Endothelial cell of umbilical vein (primary cell): ENCODE measurements at regions not wholly inside any gene's neighbourhood (a gene's known extent, or its start where the extent isn't known, plus 50 kb on each side); places are given as distances from the start of the nearest gene placed in this dataset.
"Not testable (repeated sequence)": the region's sequence is repeated elsewhere in the genome, so short reads cannot be mapped to it uniquely, and the experiment has no call there.

Experiments used
- CTCF ChIP-seq, 2 donors: IDR thresholded peaks; 1 replicate in 1 of 2; 2 replicates in 1 of 2; pipeline ENCODE4 v1.5.1; 2011; ENCODE audit warnings: low read length in 2 of 2, mild to moderate bottlenecking in 2 of 2, moderate library complexity in 2 of 2, control low read depth in 1 of 2, inconsistent platforms in 1 of 2, low read depth in 1 of 2; ENCODE audit not compliant: insufficient read depth in 1 of 2; ENCODE audit errors: extremely low read depth in 1 of 2
- EZH2 ChIP-seq: IDR thresholded peaks from 2 replicates; pipeline ENCODE4 v1.6.1; 2012; ENCODE audit warnings: borderline replicate concordance, low read depth, mild to moderate bottlenecking, moderate library complexity, low read length, inconsistent platforms; ENCODE audit not compliant: severe bottlenecking
- FOS ChIP-seq: IDR thresholded peaks from 2 replicates; pipeline ENCODE4 v1.6.1; 2011; ENCODE audit warnings: mild to moderate bottlenecking, low read length, moderate library complexity, borderline replicate concordance; ENCODE audit not compliant: insufficient read depth
- GATA2 ChIP-seq: IDR thresholded peaks from 2 replicates; pipeline ENCODE4 v1.7.0; 2011; ENCODE audit warnings: low read depth, mild to moderate bottlenecking, moderate library complexity, mixed read lengths, low read length; ENCODE audit not compliant: insufficient read length, insufficient read depth
- JUN ChIP-seq: IDR thresholded peaks from 2 replicates; pipeline ENCODE4 v1.6.1; 2011; ENCODE audit warnings: borderline replicate concordance, low read depth; ENCODE audit not compliant: insufficient read length, insufficient read depth
- MAX ChIP-seq: IDR thresholded peaks from 2 replicates; pipeline ENCODE4 v1.6.1; 2011; ENCODE audit not compliant: insufficient read depth, insufficient read length
- POLR2A ChIP-seq: IDR thresholded peaks from 2 replicates; pipeline ENCODE4 v1.6.1; 2012; ENCODE audit warnings: low read depth, mild to moderate bottlenecking, control low read depth, low read length
- POLR2AphosphoS5 ChIP-seq: IDR thresholded peaks from 2 replicates; pipeline ENCODE4 v1.6.1; 2012; ENCODE audit warnings: low read depth, mild to moderate bottlenecking, control low read depth, low read length, moderate library complexity; ENCODE audit not compliant: insufficient read depth

- not testable (repeated sequence) for TF ChIP-seq CTCF (IDR thresholded peaks at IDR 0.05; ENCODE audit: extremely low read depth in 1 of 2, insufficient read depth in 1 of 2, low read depth in 1 of 2, low read length in 2 of 2); POLR2AphosphoS5; EZH2; POLR2A; MAX; GATA2; FOS; JUN
These were observed 118.6 kb downstream of the ATP6V0E2 start for GRCh38 chr7:149992366-149992765.
